Thyroid gland (tissue), 4 donors: ENCODE measurements at regions not wholly inside any gene's neighbourhood (a gene's known extent, or its start where the extent isn't known, plus 50 kb on each side); places are given as distances from the start of the nearest gene placed in this dataset.
"Not testable (repeated sequence)": the region's sequence is repeated elsewhere in the genome, so short reads cannot be mapped to it uniquely, and the experiment has no call there.

Experiments used
- DNase-seq, 2 donors: peaks; one replicate each; pipeline ENCODE4 v3.0.0-alpha.2; 2019
- H3K27ac ChIP-seq, 3 donors: fragments of 200-600 bp; sonication (generic); 1 replicate in 2 of 3; 2 replicates in 1 of 3; pipeline ENCODE4 v1.5.1; 2016 to 2019; ENCODE audit warnings: mild to moderate bottlenecking in 1 of 3, moderate library complexity in 1 of 3
- H3K27me3 ChIP-seq: fragments of 200-600 bp; sonication (generic); one replicate; pipeline ENCODE4 v1.5.1; 2019
- H3K36me3 ChIP-seq, 2 donors: fragments of 200-600 bp; sonication (generic); one replicate each; pipeline ENCODE4 v1.5.1; 2016 to 2019
- H3K4me1 ChIP-seq, 2 donors: fragments of 200-600 bp; sonication (generic); one replicate each; pipeline ENCODE4 v1.5.1; 2017 to 2019
- H3K4me3 ChIP-seq, 3 donors: fragments of 200-600 bp; sonication (generic); replicated peaks in 1 of 3; 1 replicate in 2 of 3; 2 replicates in 1 of 3; pipeline ENCODE4 v1.5.1; 2016; ENCODE audit warnings: mild to moderate bottlenecking in 1 of 3
- H3K9me3 ChIP-seq: fragments of 200-600 bp; sonication (generic); one replicate; pipeline ENCODE4 v1.5.1; 2017
- CTCF ChIP-seq, 6 experiments: fragments of 200-600 bp in 3 of 6; fragments of 450-650 bp in 3 of 6; sonication (generic) in 3 of 6; IDR thresholded peaks; one replicate each; pipeline ENCODE4 v1.5.1; 2016 to 2019; ENCODE audit warnings: antibody characterized with exemption in 6 of 6, mild to moderate bottlenecking in 2 of 6, inconsistent platforms in 1 of 6, moderate library complexity in 1 of 6
- POLR2A ChIP-seq, 2 donors: fragments of 450-650 bp; IDR thresholded peaks; one replicate each; pipeline ENCODE4 v1.6.1; 2017; ENCODE audit warnings: antibody characterized with exemption in 2 of 2, mild to moderate bottlenecking in 2 of 2, moderate library complexity in 1 of 2
- WGBS, 2 donors: methylation state at CpG; one replicate each; pipeline ENCODE4 v1.1.5; 2017; 5-methylcytosine and 5-hydroxymethylcytosine counted together
- intact Hi-C: fragments of 100-400 bp; cut with DNase I; formaldehyde crosslinking; loops from one replicate; pipeline ENCODE4 v1.15.1; 2023

- Histone ChIP-seq H3K27ac (no peak overlapping the region), H3K27me3 (no peaks in the 10 kb centered on the region), H3K4me3 (no peak overlapping the region), H3K36me3 (no peaks in the 10 kb centered on the region), H3K9me3 (no peaks in the 10 kb centered on the region), H3K4me1 (no peaks in the 10 kb centered on the region)
- 85 to 89% methylated on average over 9 of the region's 9 CpGs for WGBS, 2 donors
- no peak for DNase-seq
- intact Hi-C loops = no loop called here
- TF ChIP-seq POLR2A (IDR thresholded peaks at IDR 0.05) (no peak), CTCF (IDR thresholded peaks at IDR 0.05) (no peak)
Observed at GRCh38 chrX:750812-751211, 120.2 kb downstream of the SHOX start.

- Histone ChIP-seq H3K36me3 (no peaks in the 10 kb centered on the region), H3K4me3 (no peak overlapping the region), H3K27me3 (no peaks in the 10 kb centered on the region), H3K27ac (no peak overlapping the region), H3K4me1 (no peaks in the 10 kb centered on the region), H3K9me3 (no peaks in the 10 kb centered on the region)
- 87 to 93% methylated on average over 5 of the region's 5 CpGs for WGBS, 2 donors
- intact Hi-C loops = no loop called here
- DNase-seq = no peak
- TF ChIP-seq CTCF (IDR thresholded peaks at IDR 0.05) (no peak), POLR2A (IDR thresholded peaks at IDR 0.05) (no peak)
Observed at GRCh38 chrX:750263-750662, 119.7 kb downstream of the SHOX start.

- intact Hi-C loops = no loop called here
- no peaks in the 10 kb centered on the region for H3K36me3 ChIP-seq
- TF ChIP-seq POLR2A (IDR thresholded peaks at IDR 0.05) = no peak
- no peak for TF ChIP-seq CTCF (IDR thresholded peaks at IDR 0.05)
- H3K9me3 ChIP-seq = no peaks in the 10 kb centered on the region
- WGBS, 2 donors = 50 to 75% methylated on average over 1 to 2 of the region's 2 CpGs
- no peaks in the 10 kb centered on the region for H3K4me1 ChIP-seq
- DNase-seq = no peak
- no peaks in the 10 kb centered on the region for H3K27me3 ChIP-seq
- H3K27ac ChIP-seq = no peak overlapping the region
- H3K4me3 ChIP-seq = no peak overlapping the region
Observed at GRCh38 chrX:747176-747575, 116.6 kb downstream of the SHOX start.

GRCh38 chrX:739611-740010 lies 109.0 kb downstream of the SHOX start:
- WGBS, 2 donors = 66 to 75% methylated on average over 10 of the region's 10 CpGs
- no peaks in the 10 kb centered on the region for H3K36me3 ChIP-seq
- no peaks in the 10 kb centered on the region for H3K9me3 ChIP-seq
- H3K27me3 ChIP-seq = no peaks in the 10 kb centered on the region
- intact Hi-C loops = no loop called here
- H3K4me3 ChIP-seq = no peak overlapping the region
- DNase-seq = no peak
- no peak overlapping the region for H3K27ac ChIP-seq
- H3K4me1 ChIP-seq = no peaks in the 10 kb centered on the region
- no peak for TF ChIP-seq CTCF (IDR thresholded peaks at IDR 0.05)
- no peak for TF ChIP-seq POLR2A (IDR thresholded peaks at IDR 0.05)

GRCh38 chrX:737021-737420 lies 106.4 kb downstream of the SHOX start:
- H3K9me3 ChIP-seq, intact Hi-C loops, H3K27me3 ChIP-seq, H3K27ac ChIP-seq, H3K36me3 ChIP-seq, H3K4me1 ChIP-seq, H3K4me3 ChIP-seq, DNase-seq: not testable (repeated sequence)
- WGBS, 2 donors = 94 to 96% methylated on average over 3 of the region's 3 CpGs

GRCh38 chrX:734362-734761 lies 103.8 kb downstream of the SHOX start:
- no peak for DNase-seq

More at GRCh38 chrX:734362-734761, 103.8 kb downstream of the SHOX start:
- Histone ChIP-seq H3K4me1 (no peaks in the 10 kb centered on the region), H3K27me3 (no peaks in the 10 kb centered on the region), H3K36me3 (no peaks in the 10 kb centered on the region), H3K27ac (no peak overlapping the region), H3K4me3 (no peak overlapping the region), H3K9me3 (no peaks in the 10 kb centered on the region)
- intact Hi-C loops = no loop called here
- TF ChIP-seq POLR2A (IDR thresholded peaks at IDR 0.05) = no peak
- no peak for TF ChIP-seq CTCF (IDR thresholded peaks at IDR 0.05)
- 57 to 59% methylated on average over 17 of the region's 17 CpGs for WGBS, 2 donors
